Lower leg skin (tissue), 3 donors: ENCODE measurements at regions not wholly inside any gene's neighbourhood (a gene's known extent, or its start where the extent isn't known, plus 50 kb on each side); places are given as distances from the start of the nearest gene placed in this dataset.

Source experiments
- POLR2A ChIP-seq, 2 donors: fragments of 450-650 bp; IDR thresholded peaks; one replicate each; pipeline ENCODE4 v1.6.1; 2016 to 2017; ENCODE audit warnings: antibody characterized with exemption in 2 of 2, mild to moderate bottlenecking in 1 of 2, moderate library complexity in 1 of 2
- TF ChIP-seq, protein P1 (sequence below), 3 donors: fragments of 450-650 bp; IDR thresholded peaks; one replicate each; pipeline ENCODE4 v1.5.1; 2016; ENCODE audit warnings: antibody characterized with exemption in 3 of 3, mild to moderate bottlenecking in 3 of 3, moderate library complexity in 2 of 3

DNA sequence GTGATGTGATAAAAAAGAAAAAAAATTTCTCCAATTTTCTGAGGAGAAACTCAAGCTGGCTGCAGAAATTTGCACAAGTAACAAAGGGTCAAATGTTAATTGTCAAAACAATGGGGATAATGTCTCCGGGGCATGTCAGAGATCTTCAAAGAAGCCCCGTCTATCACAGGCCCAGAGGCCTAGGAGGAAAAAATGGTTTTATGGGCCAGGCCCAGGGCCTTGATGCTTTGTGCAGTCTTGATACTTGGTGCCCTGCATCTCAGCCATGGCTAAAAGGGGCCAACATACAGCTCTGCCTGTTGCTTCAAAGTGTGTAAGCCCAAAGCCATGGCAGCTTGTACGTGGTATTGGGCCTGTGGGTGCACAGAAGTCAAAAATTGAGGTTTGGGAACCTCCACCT, 961.0 kb downstream of the FAM133A start:
- TF ChIP-seq, protein P1, sequence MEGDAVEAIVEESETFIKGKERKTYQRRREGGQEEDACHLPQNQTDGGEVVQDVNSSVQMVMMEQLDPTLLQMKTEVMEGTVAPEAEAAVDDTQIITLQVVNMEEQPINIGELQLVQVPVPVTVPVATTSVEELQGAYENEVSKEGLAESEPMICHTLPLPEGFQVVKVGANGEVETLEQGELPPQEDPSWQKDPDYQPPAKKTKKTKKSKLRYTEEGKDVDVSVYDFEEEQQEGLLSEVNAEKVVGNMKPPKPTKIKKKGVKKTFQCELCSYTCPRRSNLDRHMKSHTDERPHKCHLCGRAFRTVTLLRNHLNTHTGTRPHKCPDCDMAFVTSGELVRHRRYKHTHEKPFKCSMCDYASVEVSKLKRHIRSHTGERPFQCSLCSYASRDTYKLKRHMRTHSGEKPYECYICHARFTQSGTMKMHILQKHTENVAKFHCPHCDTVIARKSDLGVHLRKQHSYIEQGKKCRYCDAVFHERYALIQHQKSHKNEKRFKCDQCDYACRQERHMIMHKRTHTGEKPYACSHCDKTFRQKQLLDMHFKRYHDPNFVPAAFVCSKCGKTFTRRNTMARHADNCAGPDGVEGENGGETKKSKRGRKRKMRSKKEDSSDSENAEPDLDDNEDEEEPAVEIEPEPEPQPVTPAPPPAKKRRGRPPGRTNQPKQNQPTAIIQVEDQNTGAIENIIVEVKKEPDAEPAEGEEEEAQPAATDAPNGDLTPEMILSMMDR (IDR thresholded peaks at IDR 0.05), result no peak
- TF ChIP-seq POLR2A (IDR thresholded peaks at IDR 0.05), result no peak
